ENCODE measurements at regions not wholly inside any gene's neighbourhood (a gene's known extent, or its start where the extent isn't known, plus 50 kb on each side); places are given as distances from the start of the nearest gene placed in this dataset.

DNA sequence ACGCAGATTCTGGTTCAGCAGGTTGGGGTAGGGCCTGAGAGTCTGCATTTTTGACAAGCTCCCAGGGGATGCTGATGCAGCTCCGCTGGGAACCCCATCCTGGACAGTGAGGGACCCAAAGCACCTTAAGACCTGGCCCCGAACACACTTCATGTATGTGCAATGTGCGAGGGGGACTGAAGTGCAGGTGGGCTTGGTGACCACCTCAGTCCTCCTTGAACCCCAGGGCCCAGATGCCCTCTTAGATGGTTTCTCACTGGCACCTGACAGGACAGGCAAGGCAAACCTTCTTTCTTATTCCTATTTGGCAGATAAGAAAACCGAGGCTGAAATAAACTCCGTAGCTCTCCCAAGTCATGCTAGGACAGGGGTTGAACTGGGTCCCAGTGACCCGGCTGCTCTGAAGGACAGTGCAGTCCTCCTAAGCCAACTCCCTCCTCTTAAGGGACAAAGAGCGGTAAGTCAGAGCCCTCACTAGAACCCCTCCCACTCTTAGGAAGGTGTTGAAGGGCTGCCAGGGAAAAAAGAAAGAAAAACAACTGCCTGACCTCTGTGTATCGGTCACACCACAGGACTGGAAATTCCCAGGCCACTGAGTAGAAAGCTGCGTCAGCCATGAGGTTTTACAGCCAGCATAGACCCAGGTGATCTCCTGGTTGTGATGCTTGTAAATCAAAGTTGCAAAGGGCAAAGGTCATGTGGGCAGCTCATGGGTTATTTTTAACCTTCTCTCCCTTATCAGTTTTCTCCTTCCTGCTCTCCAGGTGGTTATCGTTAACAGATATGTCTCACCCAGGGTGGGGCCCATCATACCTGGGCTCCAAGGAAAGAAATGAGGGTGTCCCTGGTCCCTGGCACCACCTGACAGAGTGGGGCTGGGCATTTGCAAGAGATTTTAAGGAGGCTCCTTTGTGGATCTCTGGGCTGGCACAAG lies 90.9 kb upstream of the SMNDC1 start:
- Histone ChIP-seq H3K27ac (peak overlapping the region in 4 of 5 donors; percentile 6 to 67 (median 42)), H3K36me3 (replicated peaks in 1 of 2) (no peaks in the 10 kb centered on the region), H3K4me1 (replicated peaks in 1 of 2) (peaks cover 7 to 26% of the 10 kb centered on the region in 2 donors), H3K4me3 (no peak overlapping the region), H3K9me3 (replicated peaks in 1 of 3) (no peaks in the 10 kb centered on the region), H3K27me3 (no peaks in the 10 kb centered on the region)
- WGBS, 4 donors: 37 to 50% (median 46%) methylated on average over 8 to 11 of the region's 11 CpGs
- peak; percentile 71 to 95 (median 88) for DNase-seq
- intact Hi-C loops (cut with DNase I): no loop called here
- TF ChIP-seq, protein P1, sequence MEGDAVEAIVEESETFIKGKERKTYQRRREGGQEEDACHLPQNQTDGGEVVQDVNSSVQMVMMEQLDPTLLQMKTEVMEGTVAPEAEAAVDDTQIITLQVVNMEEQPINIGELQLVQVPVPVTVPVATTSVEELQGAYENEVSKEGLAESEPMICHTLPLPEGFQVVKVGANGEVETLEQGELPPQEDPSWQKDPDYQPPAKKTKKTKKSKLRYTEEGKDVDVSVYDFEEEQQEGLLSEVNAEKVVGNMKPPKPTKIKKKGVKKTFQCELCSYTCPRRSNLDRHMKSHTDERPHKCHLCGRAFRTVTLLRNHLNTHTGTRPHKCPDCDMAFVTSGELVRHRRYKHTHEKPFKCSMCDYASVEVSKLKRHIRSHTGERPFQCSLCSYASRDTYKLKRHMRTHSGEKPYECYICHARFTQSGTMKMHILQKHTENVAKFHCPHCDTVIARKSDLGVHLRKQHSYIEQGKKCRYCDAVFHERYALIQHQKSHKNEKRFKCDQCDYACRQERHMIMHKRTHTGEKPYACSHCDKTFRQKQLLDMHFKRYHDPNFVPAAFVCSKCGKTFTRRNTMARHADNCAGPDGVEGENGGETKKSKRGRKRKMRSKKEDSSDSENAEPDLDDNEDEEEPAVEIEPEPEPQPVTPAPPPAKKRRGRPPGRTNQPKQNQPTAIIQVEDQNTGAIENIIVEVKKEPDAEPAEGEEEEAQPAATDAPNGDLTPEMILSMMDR (IDR thresholded peaks at IDR 0.05): no peak
- no peak for TF ChIP-seq POLR2A (IDR thresholded peaks at IDR 0.05)

DNA sequence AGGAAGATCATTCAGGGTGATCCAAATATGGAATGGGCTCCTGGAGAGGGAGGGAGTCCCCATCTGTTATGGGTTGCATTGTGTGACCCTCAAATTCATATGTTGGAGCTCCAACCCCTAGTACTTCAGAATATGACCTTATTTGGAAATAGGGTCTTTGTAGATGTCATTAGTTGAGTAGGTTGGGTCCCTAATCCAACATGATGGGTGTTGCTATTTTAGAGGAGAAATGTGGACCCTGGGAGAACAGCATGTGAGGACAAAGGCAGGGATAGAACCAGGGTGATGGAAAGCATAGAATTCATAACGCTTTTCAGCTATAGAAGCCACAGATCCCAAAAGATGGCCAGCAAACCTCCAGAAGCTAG lies 91.5 kb upstream of the SMNDC1 start:
- TF ChIP-seq, protein P1 (IDR thresholded peaks at IDR 0.05): no peak
- TF ChIP-seq POLR2A (IDR thresholded peaks at IDR 0.05): no peak
- intact Hi-C loops (cut with DNase I): no loop called here
- Histone ChIP-seq H3K36me3 (replicated peaks in 1 of 2) (no peaks in the 10 kb centered on the region), H3K9me3 (replicated peaks in 1 of 3) (no peaks in the 10 kb centered on the region), H3K4me1 (replicated peaks in 1 of 2) (peaks cover 7 to 26% of the 10 kb centered on the region in 2 donors), H3K27ac (peak overlapping the region in 4 of 5 donors; percentile 6 to 67 (median 42)), H3K4me3 (no peak overlapping the region), H3K27me3 (no peaks in the 10 kb centered on the region)
- DNase-seq: no peak
- WGBS, 4 donors: 94 to 100% (median 97%) methylated on average over 1 of the region's 1 CpG

DNA sequence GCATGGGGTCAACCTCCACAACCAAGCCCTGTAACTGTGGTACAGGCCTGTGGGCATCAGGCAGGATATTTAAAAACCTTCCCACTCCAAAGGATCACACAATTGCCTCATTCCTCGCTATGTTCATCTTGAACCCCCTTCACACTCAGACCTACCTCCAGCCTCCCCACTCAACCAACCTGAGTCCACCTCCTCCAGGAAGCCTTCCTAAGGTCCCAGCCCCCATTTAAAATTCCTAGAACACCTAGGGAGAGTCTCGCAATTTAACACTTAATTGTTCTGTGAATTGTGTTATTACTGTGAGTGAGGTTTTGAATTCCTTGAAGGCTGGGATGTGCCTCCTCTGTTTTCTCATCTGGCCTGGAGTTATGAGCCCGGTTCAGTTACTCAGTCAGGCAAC lies 93.1 kb upstream of the SMNDC1 start:
- no peaks in the 10 kb centered on the region for H3K9me3 ChIP-seq (replicated peaks in 1 of 3)
- no peak for DNase-seq
- WGBS, 4 donors: 85 to 95% (median 92%) methylated on average over 3 of the region's 3 CpGs
- peak overlapping the region in 3 of 5 donors; percentile 43 to 86 (median 75) for H3K27ac ChIP-seq
- intact Hi-C loops (cut with DNase I): no loop called here
- TF ChIP-seq, protein P1 (IDR thresholded peaks at IDR 0.05): no peak
- no peak for TF ChIP-seq POLR2A (IDR thresholded peaks at IDR 0.05)
- no peak overlapping the region for H3K4me3 ChIP-seq
- peaks cover 7 to 21% of the 10 kb centered on the region in 2 donors for H3K4me1 ChIP-seq (replicated peaks in 1 of 2)
- H3K27me3 ChIP-seq: no peaks in the 10 kb centered on the region
- no peaks in the 10 kb centered on the region for H3K36me3 ChIP-seq (replicated peaks in 1 of 2)

DNA sequence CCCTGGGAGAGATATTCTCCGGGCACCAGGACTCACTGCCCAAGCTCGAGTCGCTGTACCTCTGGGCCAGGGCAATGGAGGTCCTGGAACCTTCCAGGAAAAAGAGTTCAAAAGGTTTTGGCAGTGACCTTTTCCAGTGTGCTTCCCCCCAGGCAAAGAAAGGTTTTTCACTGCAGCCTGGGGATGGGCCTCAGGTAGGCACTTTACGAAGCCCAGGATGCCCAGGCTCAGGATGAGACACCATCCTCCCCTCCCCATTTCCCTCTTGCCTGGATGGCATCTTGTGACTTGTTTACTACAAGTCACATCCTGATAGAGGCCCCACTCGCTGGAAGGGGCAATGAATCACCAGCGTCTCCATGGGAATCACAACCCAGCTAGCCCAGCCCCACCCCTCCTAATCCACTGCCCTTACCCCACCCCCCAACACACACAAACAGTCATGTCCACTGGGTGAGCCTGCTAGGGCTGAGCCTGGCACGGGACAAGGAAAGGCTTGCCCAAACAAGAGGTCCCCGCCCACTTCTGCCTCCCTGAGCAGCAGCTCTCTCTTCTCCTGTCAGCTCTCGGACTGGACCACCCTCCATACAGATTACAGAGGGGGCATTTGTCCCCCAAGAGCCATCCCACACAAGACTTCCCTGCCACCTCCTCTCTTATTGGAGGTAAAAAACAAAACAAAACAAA lies 93.8 kb upstream of the SMNDC1 start:
- Histone ChIP-seq H3K27me3 (no peaks in the 10 kb centered on the region), H3K4me3 (no peak overlapping the region), H3K4me1 (replicated peaks in 1 of 2) (peaks cover 7 to 18% of the 10 kb centered on the region in 2 donors), H3K36me3 (replicated peaks in 1 of 2) (no peaks in the 10 kb centered on the region), H3K9me3 (replicated peaks in 1 of 3) (no peaks in the 10 kb centered on the region), H3K27ac (peak overlapping the region; percentile 6 to 86 (median 43))
- TF ChIP-seq, protein P1 (IDR thresholded peaks at IDR 0.05): no peak
- TF ChIP-seq POLR2A (IDR thresholded peaks at IDR 0.05): peak in 1 of 2 donors; percentile 17
- WGBS, 4 donors: 44 to 60% (median 48%) methylated on average over 5 to 9 of the region's 9 CpGs
- intact Hi-C loops (cut with DNase I): no loop called here
- DNase-seq: peak; percentile 81 to 96 (median 93)
